ENCODE measurements at regions not wholly inside any gene's neighbourhood (a gene's known extent, or its start where the extent isn't known, plus 50 kb on each side); places are given as distances from the start of the nearest gene placed in this dataset.

- no peak for TF ChIP-seq CTCF (IDR thresholded peaks at IDR 0.05; ENCODE audit: low read depth, low read length)
- no peak overlapping the region for H3K4me3 ChIP-seq (replicated peaks in 1 of 2; ENCODE audit: low read depth in 2 of 2, low read length in 2 of 2)
- no peak for DNase-seq (ENCODE audit: low read depth in 2 of 2)
Measured at GRCh38 chr7:156560696-156561095, 79.9 kb upstream of the RNF32 start.

- DNase-seq (ENCODE audit: low read depth in 2 of 2): no peak
- H3K4me3 ChIP-seq (replicated peaks in 1 of 2; ENCODE audit: low read depth in 2 of 2, low read length in 2 of 2): no peak overlapping the region
- no peak for TF ChIP-seq CTCF (IDR thresholded peaks at IDR 0.05; ENCODE audit: low read depth, low read length)
Measured at GRCh38 chr7:156560075-156560474, 80.5 kb upstream of the RNF32 start.

GRCh38 chr7:156559001-156559400, 81.6 kb upstream of the RNF32 start:
- no peak for TF ChIP-seq CTCF (IDR thresholded peaks at IDR 0.05; ENCODE audit: low read depth, low read length)
- H3K4me3 ChIP-seq (replicated peaks in 1 of 2; ENCODE audit: low read depth in 2 of 2, low read length in 2 of 2): no peak overlapping the region
- no peak for DNase-seq (ENCODE audit: low read depth in 2 of 2)

- TF ChIP-seq CTCF (IDR thresholded peaks at IDR 0.05; ENCODE audit: low read depth, low read length): no peak
- DNase-seq (ENCODE audit: low read depth in 2 of 2): peak in 1 of 2 donors; percentile 48
Measured at GRCh38 chr7:156558198-156558597, 82.4 kb upstream of the RNF32 start.

DNA sequence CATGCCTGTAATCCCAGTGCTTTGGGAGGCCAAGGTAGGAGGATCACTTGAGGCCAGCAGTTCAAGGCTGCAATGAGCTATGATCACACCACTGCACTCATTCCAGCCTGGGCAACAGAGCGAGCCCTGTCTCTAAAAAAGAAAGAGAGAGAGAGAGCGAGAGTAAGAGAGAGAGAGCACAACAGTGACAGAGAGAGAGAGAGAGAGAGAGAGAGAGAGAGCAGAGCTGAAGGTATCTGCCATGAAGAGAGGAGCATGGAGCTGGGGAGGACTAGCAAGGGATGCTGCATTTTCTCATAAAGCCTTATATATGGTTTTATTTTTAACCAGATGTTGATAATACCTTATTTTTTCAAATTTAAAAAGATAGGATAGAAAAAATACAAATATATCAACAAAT, 84.5 kb upstream of the RNF32 start:
- no peak for TF ChIP-seq CTCF (IDR thresholded peaks at IDR 0.05; ENCODE audit: low read depth, low read length)
- H3K4me3 ChIP-seq (replicated peaks in 1 of 2; ENCODE audit: low read depth in 2 of 2, low read length in 2 of 2): no peak overlapping the region
- DNase-seq (ENCODE audit: low read depth in 2 of 2): no peak

More at GRCh38 chr7:156558198-156558597, 82.4 kb upstream of the RNF32 start:
- no peak overlapping the region for H3K4me3 ChIP-seq (replicated peaks in 1 of 2; ENCODE audit: low read depth in 2 of 2, low read length in 2 of 2)

DNA sequence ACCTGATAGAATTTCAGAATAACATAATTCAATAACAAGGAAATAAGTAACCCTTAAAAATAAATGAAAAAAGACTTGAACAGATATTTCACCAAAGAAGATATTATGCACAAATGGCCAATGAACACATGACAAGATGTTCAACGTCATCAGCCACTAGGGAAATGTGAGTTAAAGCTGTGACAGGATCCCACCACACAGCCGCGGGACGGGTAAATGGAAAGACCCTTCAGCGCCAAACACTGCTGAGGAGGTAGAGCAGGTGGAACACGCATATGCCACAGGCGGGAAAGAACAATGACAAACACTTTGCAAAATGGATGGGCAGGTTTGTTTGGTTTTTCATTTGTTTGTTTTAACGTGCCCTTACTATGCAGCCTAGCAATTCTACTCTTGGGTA, 86.1 kb upstream of the RNF32 start:
- no peak for TF ChIP-seq CTCF (IDR thresholded peaks at IDR 0.05; ENCODE audit: low read depth, low read length)
- no peak for DNase-seq (ENCODE audit: low read depth in 2 of 2)
- no peak overlapping the region for H3K4me3 ChIP-seq (replicated peaks in 1 of 2; ENCODE audit: low read depth in 2 of 2, low read length in 2 of 2)

- DNase-seq (ENCODE audit: low read depth in 2 of 2): no peak
- TF ChIP-seq CTCF (IDR thresholded peaks at IDR 0.05; ENCODE audit: low read depth, low read length): no peak
- no peak overlapping the region for H3K4me3 ChIP-seq (replicated peaks in 1 of 2; ENCODE audit: low read depth in 2 of 2, low read length in 2 of 2)
Measured at GRCh38 chr7:156549636-156550035, 90.9 kb upstream of the RNF32 start.
